Keratinocyte (primary cell): ENCODE measurements at regions not wholly inside any gene's neighbourhood (a gene's known extent, or its start where the extent isn't known, plus 50 kb on each side); places are given as distances from the start of the nearest gene placed in this dataset.

ENCODE experiments used
- DNase-seq: peaks from one replicate; pipeline ENCODE4 v3.0.0-alpha.2; 2011; ENCODE audit warnings: low read depth, missing footprints, low spot score
- FAIRE-seq: peaks from 2 replicates; lab custom pipeline; 2011; peaks lifted over from hg19 to GRCh38; lab: Jason Lieb, UNC
- H2AFZ ChIP-seq: 2 replicates; pipeline ENCODE4 v1.6.0; 2012; ENCODE audit warnings: low read length, control low read depth, inconsistent platforms; ENCODE audit not compliant: control insufficient read depth
- H3K27ac ChIP-seq: 2 replicates; pipeline ENCODE4 v1.5.1; 2011; ENCODE audit warnings: low read length; ENCODE audit not compliant: control insufficient read depth, insufficient read depth
- H3K27me3 ChIP-seq: 3 replicates; pipeline ENCODE4 v1.6.0; 2011; ENCODE audit warnings: low read length; ENCODE audit not compliant: control insufficient read depth, insufficient read depth; ENCODE audit errors: extremely low read depth
- H3K36me3 ChIP-seq, 2 experiments: 2 replicates in 1 of 2; 3 replicates in 1 of 2; pipeline ENCODE4 v1.5.1; 2011; ENCODE audit warnings: low read length in 2 of 2, mild to moderate bottlenecking in 1 of 2; ENCODE audit not compliant: control insufficient read depth in 2 of 2, insufficient read depth in 2 of 2; ENCODE audit errors: extremely low read depth in 1 of 2
- H3K4me1 ChIP-seq: 3 replicates; pipeline ENCODE4 v1.5.1; 2011; ENCODE audit warnings: low read length; ENCODE audit not compliant: control insufficient read depth, insufficient read depth; ENCODE audit errors: extremely low read depth
- H3K4me2 ChIP-seq: 3 replicates; pipeline ENCODE4 v1.6.0; 2011; ENCODE audit warnings: low read depth, low read length; ENCODE audit not compliant: control insufficient read depth, insufficient read depth; ENCODE audit errors: extremely low read depth
- H3K4me3 ChIP-seq, 3 experiments: fragments of 200-600 bp in 1 of 3; sonication (generic) in 1 of 3; 2 replicates in 2 of 3; 3 replicates in 1 of 3; pipeline ENCODE4 v1.5.1; 2011 to 2016; ENCODE audit warnings: low read length in 3 of 3, mild to moderate bottlenecking in 3 of 3, control low read depth in 2 of 3, inconsistent platforms in 1 of 3, low read depth in 1 of 3, mixed read lengths in 1 of 3, mixed run types in 1 of 3, moderate library complexity in 1 of 3; ENCODE audit not compliant: control insufficient read depth in 2 of 3, insufficient read depth in 2 of 3; ENCODE audit errors: extremely low read depth in 1 of 3
- H3K79me2 ChIP-seq: 2 replicates; pipeline ENCODE4 v1.6.0; 2012; ENCODE audit warnings: low read length; ENCODE audit not compliant: control insufficient read depth, insufficient read depth
- H3K9ac ChIP-seq: 3 replicates; pipeline ENCODE4 v1.6.0; 2011; ENCODE audit warnings: low read length; ENCODE audit not compliant: control insufficient read depth, insufficient read depth; ENCODE audit errors: extremely low read depth
- H3K9me1 ChIP-seq: 3 replicates; pipeline ENCODE4 v1.6.0; 2011; ENCODE audit warnings: low read length; ENCODE audit not compliant: control insufficient read depth, insufficient read depth; ENCODE audit errors: extremely low read depth
- H3K9me3 ChIP-seq: 2 replicates; pipeline ENCODE4 v1.5.1; 2012; ENCODE audit warnings: low read depth, low read length; ENCODE audit not compliant: control insufficient read depth
- H4K20me1 ChIP-seq: 3 replicates; pipeline ENCODE4 v1.6.0; 2011; ENCODE audit warnings: low read length; ENCODE audit not compliant: control insufficient read depth, insufficient read depth; ENCODE audit errors: extremely low read depth
- EZH2 ChIP-seq: IDR thresholded peaks from one replicate; pipeline ENCODE4 v1.6.1; 2012; ENCODE audit warnings: inconsistent platforms, mild to moderate bottlenecking, low read length, moderate library complexity
- dilution Hi-C: fragments of 300-500 bp; cut with MboI; formaldehyde crosslinking; loops from one replicate; pipeline ENCODE4 v1.7.0; 2020; ENCODE audit warnings: low sequenced_read_pairs; ENCODE audit not compliant: extremely low pct_ligation_motif_present
- TF ChIP-seq, protein P1 (sequence below), 3 experiments: IDR thresholded peaks in 1 of 3; conservative IDR thresholded peaks in 1 of 3; optimal IDR thresholded peaks in 1 of 3; 2 replicates in 2 of 3; 3 replicates in 1 of 3; pipeline versions ENCODE3 to v1.5.1; 2011; ENCODE audit warnings: low read length in 3 of 3, mild to moderate bottlenecking in 3 of 3, moderate library complexity in 2 of 3, control low read depth in 1 of 3, inconsistent platforms in 1 of 3; ENCODE audit not compliant: insufficient read depth in 2 of 3; ENCODE audit errors: extremely low read depth in 1 of 3

DNA sequence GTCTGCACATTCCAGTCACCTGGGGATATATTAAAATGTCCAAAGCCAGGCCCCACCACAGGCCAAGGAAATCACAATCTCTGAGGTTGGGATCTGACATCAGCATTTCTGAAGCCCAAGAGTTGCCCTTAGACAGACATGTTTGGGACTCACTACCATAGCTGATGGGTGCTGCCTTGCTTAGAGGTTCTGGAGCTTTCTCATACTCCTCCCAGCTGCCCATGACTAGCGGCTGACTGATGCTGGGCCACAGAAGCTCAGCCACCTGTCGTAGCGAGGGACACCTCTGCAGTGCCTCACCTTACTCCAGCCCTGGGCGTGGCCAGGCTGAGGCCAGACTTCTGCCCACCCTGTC, 58.8 kb upstream of the XCR1 start:
- Histone ChIP-seq H3K9me1 (no peaks in the 10 kb centered on the region), H3K27ac (no peak overlapping the region), H3K27me3 (no peaks in the 10 kb centered on the region), H3K79me2 (no peaks in the 10 kb centered on the region), H3K4me3 (no peak overlapping the region), H2AFZ (no peak overlapping the region), H3K9ac (no peak overlapping the region), H4K20me1 (no peaks in the 10 kb centered on the region), H3K4me2 (no peak overlapping the region), H3K9me3 (no peaks in the 10 kb centered on the region), H3K36me3 (no peaks in the 10 kb centered on the region), H3K4me1 (peaks cover 36% of the 10 kb centered on the region)
- DNase-seq (no peak), FAIRE-seq (no peak)
- TF ChIP-seq EZH2: no peak
- TF ChIP-seq, protein P1, sequence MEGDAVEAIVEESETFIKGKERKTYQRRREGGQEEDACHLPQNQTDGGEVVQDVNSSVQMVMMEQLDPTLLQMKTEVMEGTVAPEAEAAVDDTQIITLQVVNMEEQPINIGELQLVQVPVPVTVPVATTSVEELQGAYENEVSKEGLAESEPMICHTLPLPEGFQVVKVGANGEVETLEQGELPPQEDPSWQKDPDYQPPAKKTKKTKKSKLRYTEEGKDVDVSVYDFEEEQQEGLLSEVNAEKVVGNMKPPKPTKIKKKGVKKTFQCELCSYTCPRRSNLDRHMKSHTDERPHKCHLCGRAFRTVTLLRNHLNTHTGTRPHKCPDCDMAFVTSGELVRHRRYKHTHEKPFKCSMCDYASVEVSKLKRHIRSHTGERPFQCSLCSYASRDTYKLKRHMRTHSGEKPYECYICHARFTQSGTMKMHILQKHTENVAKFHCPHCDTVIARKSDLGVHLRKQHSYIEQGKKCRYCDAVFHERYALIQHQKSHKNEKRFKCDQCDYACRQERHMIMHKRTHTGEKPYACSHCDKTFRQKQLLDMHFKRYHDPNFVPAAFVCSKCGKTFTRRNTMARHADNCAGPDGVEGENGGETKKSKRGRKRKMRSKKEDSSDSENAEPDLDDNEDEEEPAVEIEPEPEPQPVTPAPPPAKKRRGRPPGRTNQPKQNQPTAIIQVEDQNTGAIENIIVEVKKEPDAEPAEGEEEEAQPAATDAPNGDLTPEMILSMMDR (optimal IDR thresholded peaks at IDR 0.05 in 1 of 3, IDR thresholded peaks at IDR 0.05 in 1 of 3, conservative IDR thresholded peaks at IDR 0.05 in 1 of 3; ENCODE audit: extremely low read depth in 1 of 3, insufficient read depth in 2 of 3, low read length in 3 of 3): no peak
- dilution Hi-C loops: no loop called here

DNA sequence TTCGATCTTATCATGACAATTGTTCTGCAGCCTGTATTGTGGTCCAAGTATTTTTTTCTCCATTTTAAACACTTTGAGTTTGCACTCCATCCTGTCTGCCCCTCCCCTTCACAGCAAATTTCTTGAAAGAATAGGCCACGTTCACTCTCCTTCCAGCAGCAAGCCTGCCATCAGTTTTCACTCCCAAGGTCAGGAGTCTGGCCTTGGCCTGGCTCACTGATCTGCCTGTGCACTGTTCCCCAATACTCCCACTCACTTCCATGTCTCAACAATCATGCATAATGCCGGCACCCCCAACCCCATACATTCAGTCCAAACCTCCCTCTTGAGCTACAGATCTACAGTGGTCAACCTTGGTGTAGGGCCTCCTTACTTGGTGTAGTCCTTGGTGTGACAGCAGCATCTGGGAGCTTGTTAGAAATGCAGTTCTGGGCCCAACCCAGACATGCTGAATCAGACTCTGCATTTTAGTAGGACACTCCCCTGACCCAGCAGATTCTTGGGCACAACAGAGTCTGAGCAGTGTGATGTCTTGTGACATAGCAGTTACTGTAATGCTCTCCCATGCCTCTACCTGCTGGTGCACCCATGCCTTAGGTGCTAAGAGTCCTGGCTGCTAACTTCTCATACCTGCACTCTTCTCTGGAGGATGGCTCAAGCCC, 58.3 kb upstream of the XCR1 start:
- Histone ChIP-seq H3K9me1 (no peaks in the 10 kb centered on the region), H4K20me1 (no peaks in the 10 kb centered on the region), H3K9ac (no peak overlapping the region), H3K36me3 (no peaks in the 10 kb centered on the region), H3K27me3 (no peaks in the 10 kb centered on the region), H3K4me2 (no peak overlapping the region), H3K9me3 (no peaks in the 10 kb centered on the region), H3K27ac (no peak overlapping the region), H3K4me1 (peaks cover 41% of the 10 kb centered on the region), H2AFZ (no peak overlapping the region), H3K4me3 (no peak overlapping the region), H3K79me2 (no peaks in the 10 kb centered on the region)
- TF ChIP-seq EZH2: no peak
- TF ChIP-seq, protein P1 (optimal IDR thresholded peaks at IDR 0.05 in 1 of 3, IDR thresholded peaks at IDR 0.05 in 1 of 3, conservative IDR thresholded peaks at IDR 0.05 in 1 of 3; ENCODE audit: extremely low read depth in 1 of 3, insufficient read depth in 2 of 3, low read length in 3 of 3): no peak
- dilution Hi-C loops: no loop called here
- DNase-seq: no peak
- FAIRE-seq: no peak
